ENCODE measurements at regions not wholly inside any gene's neighbourhood (a gene's known extent, or its start where the extent isn't known, plus 50 kb on each side); places are given as distances from the start of the nearest gene placed in this dataset.

DNA sequence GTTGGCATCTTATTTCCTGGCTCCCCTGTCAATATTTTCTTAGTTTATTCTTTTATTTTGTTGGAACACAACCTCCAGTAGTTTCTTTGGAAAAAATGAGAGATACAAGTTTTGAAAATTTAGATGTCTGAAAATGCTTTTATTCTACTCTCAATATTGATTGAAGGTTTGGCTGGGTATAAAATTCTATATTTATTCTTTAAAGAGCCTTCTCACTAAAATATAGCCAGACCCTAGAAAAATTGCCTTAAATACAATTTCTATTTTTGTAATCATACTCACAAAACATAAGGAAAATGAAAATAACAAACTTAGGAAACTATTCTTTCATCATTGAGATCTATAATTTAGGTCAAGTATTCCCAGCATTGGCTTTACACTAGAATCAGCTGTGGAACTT is 103.7 kb downstream of the CYP26B1 start:
- Histone ChIP-seq H3K27me3 (replicated peaks in 1 of 7) (no peaks in the 10 kb centered on the region), H3K36me3 (no peaks in the 10 kb centered on the region), H3K4me1 (no peaks in the 10 kb centered on the region), H3K4me3 (no peak overlapping the region), H3K27ac (no peak overlapping the region), H3K9me3 (peaks cover 0 to 35% (median 22%) of the 10 kb centered on the region in 8 donors)
- no peak for DNase-seq
- no peak for TF ChIP-seq CTCF (IDR thresholded peaks at IDR 0.05 in 8 of 11, conservative IDR thresholded peaks at IDR 0.05 in 3 of 11)
- no peak for TF ChIP-seq POLR2AphosphoS5 (IDR thresholded peaks at IDR 0.05)
- intact Hi-C loops (cut with DNase I; ENCODE audit: low total_unique reads): no loop called here

DNA sequence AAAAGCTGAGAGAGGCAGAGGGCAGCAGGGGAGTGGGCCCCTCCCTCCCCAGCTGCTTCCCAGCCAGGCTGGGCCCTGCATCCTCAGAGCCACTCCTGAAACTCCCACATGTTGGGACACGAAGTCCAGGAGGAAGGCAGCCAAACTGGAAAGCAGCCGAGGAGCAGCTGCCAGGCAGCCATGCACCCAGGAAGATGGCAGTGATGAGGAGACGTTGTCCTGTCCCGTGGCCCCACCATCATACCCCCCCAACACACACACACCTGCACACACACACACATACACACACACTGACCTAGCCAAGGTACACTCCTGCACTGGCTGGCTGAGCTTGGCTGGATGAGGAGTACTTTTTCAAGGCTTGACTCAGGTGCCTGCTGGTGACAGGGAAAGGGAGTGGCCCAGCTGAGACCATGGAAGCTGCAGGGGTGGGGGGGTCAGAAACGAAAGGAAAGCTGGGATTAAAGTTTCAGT is 106.0 kb downstream of the CYP26B1 start:
- DNase-seq: peak; percentile 54
- TF ChIP-seq POLR2AphosphoS5 (IDR thresholded peaks at IDR 0.05) (peak in 1 of 3 donors; percentile 44), POLR2A (IDR thresholded peaks at IDR 0.05) (no peak), CTCF (IDR thresholded peaks at IDR 0.05 in 8 of 11, conservative IDR thresholded peaks at IDR 0.05 in 3 of 11) (no peak)
- intact Hi-C loops (cut with DNase I; ENCODE audit: low total_unique reads): no loop called here

GRCh38 chr2:72040629-72041571 is 106.8 kb downstream of the CYP26B1 start:
- Histone ChIP-seq H3K36me3 (no peaks in the 10 kb centered on the region), H3K9me3 (peaks cover 0 to 22% (median 16%) of the 10 kb centered on the region in 8 donors), H3K4me1 (no peaks in the 10 kb centered on the region), H3K27ac (no peak overlapping the region), H3K27me3 (replicated peaks in 1 of 7) (no peaks in the 10 kb centered on the region), H3K4me3 (no peak overlapping the region)
- DNase-seq: no peak
- intact Hi-C loops (cut with DNase I; ENCODE audit: low total_unique reads): no loop called here
- no peak for TF ChIP-seq CTCF (IDR thresholded peaks at IDR 0.05 in 8 of 11, conservative IDR thresholded peaks at IDR 0.05 in 3 of 11)
- TF ChIP-seq POLR2A (IDR thresholded peaks at IDR 0.05): no peak
- TF ChIP-seq POLR2AphosphoS5 (IDR thresholded peaks at IDR 0.05): no peak
- 69 to 73% (median 70%) methylated on average over 12 of the region's 12 CpGs for WGBS, 5 donors

More for the DNA sequence above, 106.0 kb downstream of the CYP26B1 start:
- Histone ChIP-seq H3K36me3 (no peaks in the 10 kb centered on the region), H3K27ac (no peak overlapping the region), H3K9me3 (peaks cover 0 to 22% (median 16%) of the 10 kb centered on the region in 8 donors), H3K4me1 (no peaks in the 10 kb centered on the region), H3K4me3 (no peak overlapping the region), H3K27me3 (replicated peaks in 1 of 7) (no peaks in the 10 kb centered on the region)
- 34 to 65% (median 61%) methylated on average over 5 of the region's 5 CpGs for WGBS, 5 donors

DNA sequence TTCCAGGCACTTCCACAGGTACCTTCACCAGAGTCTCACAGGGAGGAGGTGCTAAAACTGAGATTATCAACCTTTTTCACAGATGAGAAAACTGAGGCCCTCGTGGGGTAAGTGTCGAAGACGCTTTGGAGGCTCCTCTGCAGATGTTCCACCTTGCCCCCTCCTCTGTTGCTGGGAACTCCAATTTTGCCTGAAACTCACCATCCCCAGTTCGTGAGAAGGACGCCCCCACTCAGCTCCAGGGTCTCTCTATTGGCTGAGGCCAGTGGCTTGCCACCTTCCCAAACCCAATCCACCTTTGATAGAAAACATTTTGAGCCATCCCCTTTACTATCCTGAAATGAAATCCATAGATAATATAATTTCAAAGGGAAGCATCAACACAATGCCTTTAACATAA is 109.1 kb downstream of the CYP26B1 start:
- Histone ChIP-seq H3K4me1 (no peaks in the 10 kb centered on the region), H3K27me3 (replicated peaks in 1 of 7) (no peaks in the 10 kb centered on the region), H3K27ac (no peak overlapping the region), H3K4me3 (no peak overlapping the region), H3K9me3 (peaks cover 0 to 8% (median 3%) of the 10 kb centered on the region in 8 donors), H3K36me3 (no peaks in the 10 kb centered on the region)
- intact Hi-C loops (cut with DNase I; ENCODE audit: low total_unique reads): no loop called here
- TF ChIP-seq POLR2AphosphoS5 (IDR thresholded peaks at IDR 0.05) (no peak), CTCF (IDR thresholded peaks at IDR 0.05 in 8 of 11, conservative IDR thresholded peaks at IDR 0.05 in 3 of 11) (no peak), POLR2A (IDR thresholded peaks at IDR 0.05) (no peak)
- no peak for DNase-seq
- 79 to 91% (median 87%) methylated on average over 5 of the region's 5 CpGs for WGBS, 5 donors

Data from spleen (tissue), 11 donors.